Prostate gland (tissue), 2 donors: ENCODE measurements at regions not wholly inside any gene's neighbourhood (a gene's known extent, or its start where the extent isn't known, plus 50 kb on each side); places are given as distances from the start of the nearest gene placed in this dataset.
A peak's percentile ranks its signal among the peaks of the same experiment; 100 is the strongest.

Experiments
- DNase-seq: peaks from one replicate; pipeline ENCODE4 v3.0.0-alpha.2; 2019; ENCODE audit warnings: low spot score
- H3K27ac ChIP-seq, 2 donors: fragments of 200-600 bp; sonication (generic); 2 replicates each; pipeline ENCODE4 v1.5.1; 2017 to 2019
- H3K27me3 ChIP-seq: fragments of 200-600 bp; sonication (generic); replicated peaks from 2 replicates; pipeline ENCODE4 v1.5.1; 2019; ENCODE audit not compliant: insufficient read depth
- H3K36me3 ChIP-seq, 2 donors: fragments of 200-600 bp; sonication (generic); 1 replicate in 1 of 2; 2 replicates in 1 of 2; pipeline versions ENCODE4 v1.5.1 to v1.8.1; 2017 to 2019
- H3K4me1 ChIP-seq: fragments of 200-600 bp; sonication (generic); replicated peaks from 2 replicates; pipeline ENCODE4 v1.5.1; 2019
- H3K4me3 ChIP-seq, 2 donors: fragments of 200-600 bp; sonication (generic); 2 replicates each; pipeline ENCODE4 v1.5.1; 2017 to 2019
- H3K9me3 ChIP-seq: fragments of 200-600 bp; sonication (generic); 2 replicates; pipeline ENCODE4 v1.5.1; 2017
- POLR2A ChIP-seq: fragments of 450-650 bp; IDR thresholded peaks from one replicate; pipeline ENCODE4 v1.6.1; 2016; ENCODE audit warnings: antibody characterized with exemption, mild to moderate bottlenecking
- POLR2AphosphoS5 ChIP-seq: sonication (generic); formaldehyde crosslinking; IDR thresholded peaks from one replicate; pipeline ENCODE4 v1.6.1; 2017; ENCODE audit warnings: antibody characterized with exemption
- WGBS: methylation state at CpG from one replicate; pipeline ENCODE4 v1.1.5; 2018; 5-methylcytosine and 5-hydroxymethylcytosine counted together
- intact Hi-C: fragments of 100-400 bp; cut with DNase I; formaldehyde crosslinking; loops from one replicate; pipeline ENCODE4 v1.14.2; 2022
- small RNA-seq, 2 donors: library from RNA; depleted of rRNA; stranded (forward); fragments of <200 nt; gene quantifications; one replicate each; pipeline ENCODE3, GENCODE V24; 2016
- TF ChIP-seq, protein P1 (sequence below), 4 experiments: fragments of 200-600 bp in 2 of 4; fragments of 450-650 bp in 2 of 4; sonication (generic) in 2 of 4; IDR thresholded peaks; 1 replicate in 3 of 4; 2 replicates in 1 of 4; pipeline ENCODE4 v1.5.1; 2016 to 2019; ENCODE audit warnings: antibody characterized with exemption in 4 of 4, mild to moderate bottlenecking in 2 of 4, moderate library complexity in 2 of 4

DNA sequence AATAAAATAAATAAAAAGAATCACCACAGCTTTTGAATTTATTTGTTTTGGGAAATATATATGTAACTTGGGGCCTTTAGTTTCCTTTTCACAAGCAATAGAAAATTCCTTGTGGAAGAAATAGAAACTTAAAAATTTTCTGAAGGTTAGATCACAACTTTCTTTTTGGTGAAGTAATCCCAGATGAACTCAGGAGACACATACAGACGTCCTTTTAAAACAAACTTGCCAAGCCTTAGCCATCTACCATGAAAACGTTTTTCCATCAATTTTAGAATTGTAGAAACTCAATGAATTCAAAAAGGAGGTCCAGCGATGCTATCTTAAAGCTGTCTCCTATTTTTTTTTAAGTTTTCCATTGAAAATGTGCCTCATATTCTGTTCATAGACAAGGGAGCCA, 225.6 kb downstream of the ASXL3 start:
- no peaks in the 10 kb centered on the region for H3K27me3 ChIP-seq
- WGBS = 46% methylated on average over 3 of the region's 3 CpGs

DNA sequence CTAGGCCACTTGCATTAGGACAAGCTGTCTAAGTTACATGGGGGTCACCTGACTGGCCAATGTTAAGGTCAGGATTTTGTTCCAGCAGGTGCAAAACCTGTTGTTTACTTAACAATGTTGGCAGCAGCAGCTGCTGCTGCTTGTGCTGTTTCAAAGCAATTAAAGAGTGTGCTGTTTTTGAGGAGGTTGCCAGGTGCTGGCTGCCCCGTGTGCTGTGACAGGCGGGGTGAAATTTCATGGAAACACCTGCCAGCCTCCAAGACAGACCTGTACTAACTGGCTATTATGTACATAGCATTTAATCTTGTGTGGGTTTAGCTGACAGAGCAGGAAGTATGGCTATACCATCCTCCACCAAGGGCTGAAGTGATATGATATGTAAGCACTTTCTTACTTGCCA, 224.9 kb downstream of the ASXL3 start:
- TF ChIP-seq POLR2AphosphoS5 = peak; percentile 87
- TF ChIP-seq, protein P1, sequence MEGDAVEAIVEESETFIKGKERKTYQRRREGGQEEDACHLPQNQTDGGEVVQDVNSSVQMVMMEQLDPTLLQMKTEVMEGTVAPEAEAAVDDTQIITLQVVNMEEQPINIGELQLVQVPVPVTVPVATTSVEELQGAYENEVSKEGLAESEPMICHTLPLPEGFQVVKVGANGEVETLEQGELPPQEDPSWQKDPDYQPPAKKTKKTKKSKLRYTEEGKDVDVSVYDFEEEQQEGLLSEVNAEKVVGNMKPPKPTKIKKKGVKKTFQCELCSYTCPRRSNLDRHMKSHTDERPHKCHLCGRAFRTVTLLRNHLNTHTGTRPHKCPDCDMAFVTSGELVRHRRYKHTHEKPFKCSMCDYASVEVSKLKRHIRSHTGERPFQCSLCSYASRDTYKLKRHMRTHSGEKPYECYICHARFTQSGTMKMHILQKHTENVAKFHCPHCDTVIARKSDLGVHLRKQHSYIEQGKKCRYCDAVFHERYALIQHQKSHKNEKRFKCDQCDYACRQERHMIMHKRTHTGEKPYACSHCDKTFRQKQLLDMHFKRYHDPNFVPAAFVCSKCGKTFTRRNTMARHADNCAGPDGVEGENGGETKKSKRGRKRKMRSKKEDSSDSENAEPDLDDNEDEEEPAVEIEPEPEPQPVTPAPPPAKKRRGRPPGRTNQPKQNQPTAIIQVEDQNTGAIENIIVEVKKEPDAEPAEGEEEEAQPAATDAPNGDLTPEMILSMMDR (IDR thresholded peaks at IDR 0.05) = no peak
- TF ChIP-seq POLR2A = no peak
- 30% methylated on average over 2 of the region's 2 CpGs for WGBS
- Histone ChIP-seq H3K9me3 (no peaks in the 10 kb centered on the region), H3K4me3 (no peak overlapping the region), H3K4me1 (no peaks in the 10 kb centered on the region), H3K27me3 (no peaks in the 10 kb centered on the region), H3K36me3 (no peaks in the 10 kb centered on the region), H3K27ac (no peak overlapping the region)
- peak; percentile 76 for DNase-seq
- intact Hi-C loops = no loop called here

More for the DNA sequence above, 225.6 kb downstream of the ASXL3 start:
- TF ChIP-seq POLR2AphosphoS5 = no peak
- no peak for TF ChIP-seq POLR2A
- TF ChIP-seq, protein P1 (IDR thresholded peaks at IDR 0.05) = no peak
- Histone ChIP-seq H3K9me3 (no peaks in the 10 kb centered on the region), H3K27ac (no peak overlapping the region), H3K4me3 (no peak overlapping the region), H3K4me1 (no peaks in the 10 kb centered on the region), H3K36me3 (no peaks in the 10 kb centered on the region)
- intact Hi-C loops = no loop called here
- no peak for DNase-seq

Small RNA genes lying in the stretch of these regions (small RNA-seq; reads per million reads assigned to genes)
- 0 reads per million in 2 donors for gene RF00019
